ENCODE measurements at regions not wholly inside any gene's neighbourhood (a gene's known extent, or its start where the extent isn't known, plus 50 kb on each side); places are given as distances from the start of the nearest gene placed in this dataset.

DNA sequence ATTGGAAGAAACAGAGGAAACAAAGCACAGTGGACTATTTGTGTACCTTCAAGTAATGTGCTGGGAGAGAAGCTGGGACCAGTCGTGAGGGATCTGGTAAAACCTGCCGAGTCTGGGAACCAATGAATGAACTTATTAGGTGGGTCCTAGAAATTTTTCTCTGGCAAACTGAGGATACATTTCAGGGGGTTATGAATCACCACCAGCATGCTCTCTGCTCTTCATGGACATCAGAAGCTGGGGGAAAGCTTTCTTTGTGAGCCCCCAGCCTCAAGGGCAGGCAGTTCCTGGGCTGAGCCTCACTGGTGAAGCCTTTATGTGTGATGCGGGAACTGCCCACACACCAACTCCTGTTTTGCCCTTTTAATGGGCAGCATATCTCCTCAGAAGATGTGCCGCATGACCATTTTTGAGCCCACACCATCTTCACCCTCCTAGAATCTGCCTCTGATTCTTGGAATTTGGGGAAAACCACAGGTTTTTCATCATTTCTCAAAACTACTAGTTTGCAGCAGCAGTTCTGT lies 95.4 kb upstream of the ENPP6 start:
- TF ChIP-seq, protein P1, sequence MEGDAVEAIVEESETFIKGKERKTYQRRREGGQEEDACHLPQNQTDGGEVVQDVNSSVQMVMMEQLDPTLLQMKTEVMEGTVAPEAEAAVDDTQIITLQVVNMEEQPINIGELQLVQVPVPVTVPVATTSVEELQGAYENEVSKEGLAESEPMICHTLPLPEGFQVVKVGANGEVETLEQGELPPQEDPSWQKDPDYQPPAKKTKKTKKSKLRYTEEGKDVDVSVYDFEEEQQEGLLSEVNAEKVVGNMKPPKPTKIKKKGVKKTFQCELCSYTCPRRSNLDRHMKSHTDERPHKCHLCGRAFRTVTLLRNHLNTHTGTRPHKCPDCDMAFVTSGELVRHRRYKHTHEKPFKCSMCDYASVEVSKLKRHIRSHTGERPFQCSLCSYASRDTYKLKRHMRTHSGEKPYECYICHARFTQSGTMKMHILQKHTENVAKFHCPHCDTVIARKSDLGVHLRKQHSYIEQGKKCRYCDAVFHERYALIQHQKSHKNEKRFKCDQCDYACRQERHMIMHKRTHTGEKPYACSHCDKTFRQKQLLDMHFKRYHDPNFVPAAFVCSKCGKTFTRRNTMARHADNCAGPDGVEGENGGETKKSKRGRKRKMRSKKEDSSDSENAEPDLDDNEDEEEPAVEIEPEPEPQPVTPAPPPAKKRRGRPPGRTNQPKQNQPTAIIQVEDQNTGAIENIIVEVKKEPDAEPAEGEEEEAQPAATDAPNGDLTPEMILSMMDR (IDR thresholded peaks at IDR 0.05), result no peak
- TF ChIP-seq POLR2A (IDR thresholded peaks at IDR 0.05), result no peak

All from testis (tissue), 2 donors.